ENCODE measurements at regions not wholly inside any gene's neighbourhood (a gene's known extent, or its start where the extent isn't known, plus 50 kb on each side); places are given as distances from the start of the nearest gene placed in this dataset.

DNA sequence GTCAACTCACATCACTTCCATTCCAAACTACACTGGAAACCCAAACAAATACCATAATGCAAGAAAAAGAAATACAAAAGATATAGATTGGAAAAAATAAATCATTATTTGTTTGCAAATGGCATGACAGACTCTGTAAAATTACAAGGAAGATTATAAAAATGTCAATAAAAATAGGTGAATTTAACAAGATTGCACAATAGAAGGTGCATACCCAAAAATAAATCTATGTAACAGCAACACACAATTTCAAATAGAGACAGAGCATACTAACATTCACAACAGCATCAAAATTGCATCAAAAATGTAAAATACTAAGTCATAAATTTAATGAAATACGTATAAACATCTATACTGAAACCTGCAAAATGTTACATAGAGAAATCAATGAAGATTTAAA lies 1140.0 kb upstream of the GJE1 start:
- peaks cover 0 to 12% of the 10 kb centered on the region in 2 donors for H3K4me1 ChIP-seq
- DNase-seq (ENCODE audit: low spot score) = no peak
- H3K9me3 ChIP-seq = peaks cover 0 to 6% of the 10 kb centered on the region in 2 donors
- TF ChIP-seq, protein P1, sequence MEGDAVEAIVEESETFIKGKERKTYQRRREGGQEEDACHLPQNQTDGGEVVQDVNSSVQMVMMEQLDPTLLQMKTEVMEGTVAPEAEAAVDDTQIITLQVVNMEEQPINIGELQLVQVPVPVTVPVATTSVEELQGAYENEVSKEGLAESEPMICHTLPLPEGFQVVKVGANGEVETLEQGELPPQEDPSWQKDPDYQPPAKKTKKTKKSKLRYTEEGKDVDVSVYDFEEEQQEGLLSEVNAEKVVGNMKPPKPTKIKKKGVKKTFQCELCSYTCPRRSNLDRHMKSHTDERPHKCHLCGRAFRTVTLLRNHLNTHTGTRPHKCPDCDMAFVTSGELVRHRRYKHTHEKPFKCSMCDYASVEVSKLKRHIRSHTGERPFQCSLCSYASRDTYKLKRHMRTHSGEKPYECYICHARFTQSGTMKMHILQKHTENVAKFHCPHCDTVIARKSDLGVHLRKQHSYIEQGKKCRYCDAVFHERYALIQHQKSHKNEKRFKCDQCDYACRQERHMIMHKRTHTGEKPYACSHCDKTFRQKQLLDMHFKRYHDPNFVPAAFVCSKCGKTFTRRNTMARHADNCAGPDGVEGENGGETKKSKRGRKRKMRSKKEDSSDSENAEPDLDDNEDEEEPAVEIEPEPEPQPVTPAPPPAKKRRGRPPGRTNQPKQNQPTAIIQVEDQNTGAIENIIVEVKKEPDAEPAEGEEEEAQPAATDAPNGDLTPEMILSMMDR (IDR thresholded peaks at IDR 0.05) = no peak
- H3K27me3 ChIP-seq = no peaks in the 10 kb centered on the region
- H3K4me3 ChIP-seq = no peak overlapping the region
- no peak overlapping the region for H3K27ac ChIP-seq
- no peaks in the 10 kb centered on the region for H3K36me3 ChIP-seq

- peaks cover 0 to 17% of the 10 kb centered on the region in 2 donors for H3K4me1 ChIP-seq
- no peak overlapping the region for H3K27ac ChIP-seq
- H3K27me3 ChIP-seq = no peaks in the 10 kb centered on the region
- H3K9me3 ChIP-seq = peaks cover 0 to 6% of the 10 kb centered on the region in 2 donors
- TF ChIP-seq, protein P1 (IDR thresholded peaks at IDR 0.05) = no peak
- H3K36me3 ChIP-seq = no peaks in the 10 kb centered on the region
- H3K4me3 ChIP-seq = no peak overlapping the region
- no peak for DNase-seq (ENCODE audit: low spot score)
Measured at GRCh38 chr6:140988780-140989179, 1143.9 kb upstream of the GJE1 start.

GRCh38 chr6:140987364-140988155 lies 1145.2 kb upstream of the GJE1 start:
- H3K4me1 ChIP-seq = peaks cover 0 to 17% of the 10 kb centered on the region in 2 donors
- DNase-seq (ENCODE audit: low spot score) = no peak
- H3K9me3 ChIP-seq = no peaks in the 10 kb centered on the region
- H3K27ac ChIP-seq = no peak overlapping the region
- no peaks in the 10 kb centered on the region for H3K36me3 ChIP-seq
- no peak overlapping the region for H3K4me3 ChIP-seq
- H3K27me3 ChIP-seq = no peaks in the 10 kb centered on the region
- TF ChIP-seq, protein P1 (IDR thresholded peaks at IDR 0.05) = no peak

DNA sequence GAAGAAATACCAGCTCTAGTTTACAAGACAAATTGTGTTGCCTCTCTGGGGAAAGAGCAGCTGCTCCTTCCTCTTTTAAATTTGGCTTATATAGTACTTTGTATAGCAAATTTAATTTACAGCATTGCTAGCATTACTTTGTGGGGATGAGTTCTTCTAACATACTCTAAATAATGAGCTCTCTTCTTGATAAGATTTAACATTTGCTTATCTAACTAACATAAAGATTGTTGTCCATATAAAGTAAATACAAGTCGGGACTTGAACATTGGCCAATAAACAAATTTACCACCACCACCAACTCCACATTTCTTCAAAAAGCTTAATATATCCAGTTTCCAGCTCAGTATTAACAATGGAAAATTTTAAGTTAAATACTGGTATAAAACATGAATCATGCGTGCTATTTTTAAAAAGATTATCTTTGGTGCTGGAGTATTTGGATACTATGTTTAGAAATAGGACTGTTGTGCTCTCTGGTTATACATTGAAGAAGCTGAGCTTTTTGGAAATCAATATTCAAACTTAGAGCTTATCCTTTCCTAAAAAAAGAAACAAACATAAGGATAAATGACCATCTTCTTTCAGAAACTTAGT lies 1146.9 kb upstream of the GJE1 start:
- Histone ChIP-seq H3K27ac (no peak overlapping the region), H3K4me1 (peaks cover 0 to 17% of the 10 kb centered on the region in 2 donors), H3K27me3 (no peaks in the 10 kb centered on the region), H3K36me3 (no peaks in the 10 kb centered on the region), H3K4me3 (no peak overlapping the region), H3K9me3 (no peaks in the 10 kb centered on the region)
- no peak for DNase-seq (ENCODE audit: low spot score)
- TF ChIP-seq, protein P1 (IDR thresholded peaks at IDR 0.05) = no peak

GRCh38 chr6:140980265-140980887 lies 1152.3 kb upstream of the GJE1 start:
- H3K27ac ChIP-seq = peak overlapping the region; percentile 49 to 73
- no peak for DNase-seq (ENCODE audit: low spot score)
- H3K9me3 ChIP-seq = no peaks in the 10 kb centered on the region
- no peaks in the 10 kb centered on the region for H3K27me3 ChIP-seq
- TF ChIP-seq, protein P1 (IDR thresholded peaks at IDR 0.05) = peak in 1 of 2 donors; percentile 17
- peaks cover 0 to 19% of the 10 kb centered on the region in 2 donors for H3K4me1 ChIP-seq
- no peaks in the 10 kb centered on the region for H3K36me3 ChIP-seq
- no peak overlapping the region for H3K4me3 ChIP-seq

Data from right atrium auricular region (tissue), 2 donors.